HepG2 (cell line): ENCODE measurements at regions not wholly inside any gene's neighbourhood (a gene's known extent, or its start where the extent isn't known, plus 50 kb on each side); places are given as distances from the start of the nearest gene placed in this dataset.

Experiments used
- CREB1 ChIP-seq, 2 experiments: fragments of 450-650 bp in 1 of 2; IDR thresholded peaks; 2 replicates each; pipeline ENCODE4 v1.6.1; 2016 to 2017; ENCODE audit warnings: control low read depth in 1 of 2, mild to moderate bottlenecking in 1 of 2, missing compliant biosample characterization in 1 of 2, missing genetic modification characterization in 1 of 2
- CTCF ChIP-seq: sonication (generic); formaldehyde crosslinking; IDR thresholded peaks from 2 replicates; pipeline ENCODE4 v1.5.0; 2020; ENCODE audit warnings: mild to moderate bottlenecking, missing genetic modification reagents, moderate library complexity
- FOSL1 ChIP-seq: sonication (generic); formaldehyde crosslinking; IDR thresholded peaks from 2 replicates; pipeline ENCODE4 v1.9.0; 2021; ENCODE audit warnings: missing genetic modification reagents, borderline replicate concordance
- GABPA ChIP-seq, 2 experiments: IDR thresholded peaks; 2 replicates each; pipeline ENCODE4 v1.6.1; 2011 to 2016; ENCODE audit warnings: low read depth in 2 of 2, low read length in 1 of 2, missing biosample characterization in 1 of 2, missing genetic modification characterization in 1 of 2
- SMAD3 ChIP-seq: sonication (generic); formaldehyde crosslinking; IDR thresholded peaks from 2 replicates; pipeline ENCODE4 v1.4.0; 2020; ENCODE audit warnings: missing genetic modification reagents
- ZFP62 ChIP-seq: sonication (generic); formaldehyde crosslinking; IDR thresholded peaks from 2 replicates; pipeline ENCODE4 v1.4.0; 2020; ENCODE audit warnings: missing genetic modification reagents
- ZNF598 ChIP-seq: sonication (generic); formaldehyde crosslinking; IDR thresholded peaks from 2 replicates; pipeline ENCODE4 v1.5.1; 2020; ENCODE audit warnings: mild to moderate bottlenecking, missing genetic modification reagents, borderline replicate concordance

- TF ChIP-seq FOSL1 (CRISPR knock-in tag) = no peak
- TF ChIP-seq CTCF (CRISPR knock-in tag) = no peak
- no peak for TF ChIP-seq CREB1 (IDR thresholded peaks at IDR 0.05)
- no peak for TF ChIP-seq CREB1 (CRISPR knock-in tag; IDR thresholded peaks at IDR 0.05)
- TF ChIP-seq ZFP62 (CRISPR knock-in tag) = no peak
- TF ChIP-seq GABPA (IDR thresholded peaks at IDR 0.05; ENCODE audit: low read depth, low read length) = no peak
- no peak for TF ChIP-seq GABPA (CRISPR knock-in tag; IDR thresholded peaks at IDR 0.05; ENCODE audit: low read depth)
- no peak for TF ChIP-seq SMAD3 (CRISPR knock-in tag)
- no peak for TF ChIP-seq ZNF598 (CRISPR knock-in tag)
Measured at GRCh38 chr4:97477974-97478373, 665.3 kb downstream of the STPG2 start.
